Liver (tissue), 8 donors: ENCODE measurements at regions not wholly inside any gene's neighbourhood (a gene's known extent, or its start where the extent isn't known, plus 50 kb on each side); places are given as distances from the start of the nearest gene placed in this dataset.

Source experiments
- DNase-seq: peaks from one replicate; pipeline ENCODE4 v3.0.0-alpha.2; 2017; ENCODE audit warnings: low spot score
- H3K27ac ChIP-seq, 2 donors: one replicate each; pipeline ENCODE4 v1.7.0; 2013; ENCODE audit warnings: inconsistent platforms in 2 of 2, low read length in 2 of 2, control low read depth in 1 of 2, low read depth in 1 of 2, mild to moderate bottlenecking in 1 of 2
- H3K27me3 ChIP-seq, 4 donors: one replicate each; pipeline versions ENCODE4 v1.6.1 to v1.7.0; 2013; ENCODE audit warnings: low read length in 3 of 4, inconsistent platforms in 1 of 4, mild to moderate bottlenecking in 1 of 4, moderate library complexity in 1 of 4; ENCODE audit not compliant: control insufficient read depth in 4 of 4, insufficient read depth in 4 of 4
- H3K36me3 ChIP-seq, 4 donors: one replicate each; pipeline versions ENCODE4 v1.6.1 to v1.7.0; 2013; ENCODE audit warnings: low read length in 3 of 4, mild to moderate bottlenecking in 3 of 4, low read depth in 1 of 4, moderate library complexity in 1 of 4; ENCODE audit not compliant: control insufficient read depth in 4 of 4, insufficient read depth in 3 of 4
- H3K4me1 ChIP-seq, 4 donors: one replicate each; pipeline versions ENCODE4 v1.6.1 to v1.7.0; 2013; ENCODE audit warnings: low read length in 3 of 4, mild to moderate bottlenecking in 3 of 4, moderate library complexity in 1 of 4; ENCODE audit not compliant: control insufficient read depth in 4 of 4, insufficient read depth in 4 of 4
- H3K4me3 ChIP-seq, 3 donors: one replicate each; pipeline versions ENCODE4 v1.6.1 to v1.7.0; 2013; ENCODE audit warnings: low read length in 3 of 3, control low read depth in 1 of 3, low read depth in 1 of 3, mild to moderate bottlenecking in 1 of 3
- H3K9ac ChIP-seq, 2 donors: one replicate each; pipeline ENCODE4 v1.7.0; 2013; ENCODE audit warnings: low read length in 2 of 2, mild to moderate bottlenecking in 2 of 2, moderate library complexity in 2 of 2, control low read depth in 1 of 2, low read depth in 1 of 2
- H3K9me3 ChIP-seq, 4 donors: one replicate each; pipeline versions ENCODE4 v1.6.1 to v1.7.0; 2013; ENCODE audit warnings: low read length in 3 of 4; ENCODE audit not compliant: control insufficient read depth in 4 of 4
- CTCF ChIP-seq: fragments of 150-350 bp; IDR thresholded peaks from 2 replicates; pipeline ENCODE4 v1.5.1; 2017; ENCODE audit warnings: improper control_type of control experiment, low read depth, low read length; ENCODE audit not compliant: missing input control
- EGR1 ChIP-seq, 2 donors: IDR thresholded peaks; 2 replicates each; pipeline ENCODE4 v1.6.1; 2016 to 2018; ENCODE audit warnings: antibody characterized with exemption in 2 of 2, low read depth in 2 of 2
- FOXA1 ChIP-seq: IDR thresholded peaks from 2 replicates; pipeline ENCODE4 v1.6.1; 2016; ENCODE audit warnings: antibody characterized with exemption
- FOXA2 ChIP-seq: IDR thresholded peaks from 2 replicates; pipeline ENCODE4 v1.6.1; 2016; ENCODE audit warnings: antibody characterized with exemption
- GABPA ChIP-seq, 2 donors: IDR thresholded peaks in 1 of 2; conservative IDR thresholded peaks in 1 of 2; 2 replicates each; pipeline ENCODE4 v1.6.1; 2016; ENCODE audit warnings: antibody characterized with exemption in 2 of 2, mild to moderate bottlenecking in 1 of 2, moderate library complexity in 1 of 2
- HNF4A ChIP-seq, 2 donors: conservative IDR thresholded peaks; 2 replicates each; pipeline ENCODE4 v1.6.1; 2016; ENCODE audit warnings: antibody characterized with exemption in 2 of 2, mild to moderate bottlenecking in 2 of 2
- HNF4G ChIP-seq: IDR thresholded peaks from 2 replicates; pipeline ENCODE4 v1.6.1; 2016; ENCODE audit warnings: antibody characterized with exemption
- NR2F2 ChIP-seq: IDR thresholded peaks from 2 replicates; pipeline ENCODE4 v1.6.1; 2016; ENCODE audit warnings: antibody characterized with exemption
- RAD21 ChIP-seq, 2 donors: IDR thresholded peaks; 2 replicates each; pipeline ENCODE4 v1.6.1; 2016; ENCODE audit warnings: antibody characterized with exemption in 2 of 2, mild to moderate bottlenecking in 2 of 2
- RXRA ChIP-seq, 2 donors: IDR thresholded peaks; 2 replicates each; pipeline ENCODE4 v1.6.1; 2017 to 2018; ENCODE audit warnings: antibody characterized with exemption in 2 of 2, mild to moderate bottlenecking in 1 of 2
- SP1 ChIP-seq: IDR thresholded peaks from 2 replicates; pipeline ENCODE4 v1.6.1; 2018; ENCODE audit warnings: antibody characterized with exemption, mild to moderate bottlenecking
- TAF1 ChIP-seq: conservative IDR thresholded peaks from 2 replicates; pipeline ENCODE4 v1.6.1; 2016; ENCODE audit warnings: antibody characterized with exemption, mild to moderate bottlenecking
- YY1 ChIP-seq: IDR thresholded peaks from 2 replicates; pipeline ENCODE4 v1.6.1; 2016; ENCODE audit warnings: antibody characterized with exemption, mild to moderate bottlenecking
- WGBS: extraction: QIAGEN DNeasy Blood & Tissue Kit; methylation state at CpG from one replicate; pipeline ENCODE4 v1.1.7; 2013; 5-methylcytosine and 5-hydroxymethylcytosine counted together
- TF ChIP-seq, protein P1 (sequence below): IDR thresholded peaks from 2 replicates; pipeline ENCODE4 v1.6.1; 2016; ENCODE audit warnings: antibody characterized with exemption
- TF ChIP-seq, protein P2 (sequence below): IDR thresholded peaks from 2 replicates; pipeline ENCODE4 v1.6.1; 2016; ENCODE audit warnings: antibody characterized with exemption, mild to moderate bottlenecking
- TF ChIP-seq, protein P3 (sequence below): IDR thresholded peaks from 2 replicates; pipeline ENCODE4 v1.6.1; 2016; ENCODE audit warnings: antibody characterized with exemption
- donor health status: healthy.
- donor health status: healthy.
- donor health status: healthy.
- donor health status: healthy.
- donor health status: healthy.

DNA sequence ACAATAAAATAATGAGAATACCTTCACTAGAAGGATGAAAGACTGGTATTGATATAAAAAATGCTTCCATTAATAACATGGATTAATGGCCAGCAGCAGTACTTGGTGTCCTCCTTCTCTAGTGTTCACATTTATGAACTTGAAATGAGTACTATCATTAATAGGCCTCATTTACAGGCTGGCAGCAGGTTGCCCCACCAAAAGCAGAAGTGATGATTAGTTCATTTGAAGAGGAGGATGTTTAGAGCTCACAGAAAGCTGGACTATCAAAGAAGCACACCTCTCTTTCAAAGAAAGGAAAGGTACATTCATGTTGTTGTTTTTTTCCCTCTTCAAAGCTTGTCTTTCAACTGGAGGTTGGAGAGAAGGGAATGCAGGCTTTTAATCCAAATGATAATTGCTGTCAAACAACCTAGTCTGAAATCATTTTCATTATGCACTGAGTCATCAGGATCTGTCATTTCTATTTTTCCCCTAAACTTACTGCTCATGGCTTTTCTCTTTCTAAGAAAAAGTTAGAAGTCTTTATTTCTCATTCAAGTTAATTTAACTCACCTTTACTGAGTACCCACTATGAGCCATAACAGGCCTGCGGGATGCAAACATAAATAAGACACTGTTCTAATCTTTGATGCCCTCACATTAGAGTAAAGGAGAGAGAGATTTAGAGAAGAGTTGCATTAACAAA, 157.9 kb upstream of the GRIP1 start:
- Histone ChIP-seq H3K27ac (no peak overlapping the region), H3K4me3 (no peak overlapping the region), H3K9ac (no peak overlapping the region), H3K4me1 (no peaks in the 10 kb centered on the region), H3K9me3 (no peaks in the 10 kb centered on the region), H3K36me3 (no peaks in the 10 kb centered on the region), H3K27me3 (no peaks in the 10 kb centered on the region)
- WGBS: 52% methylated on average over 1 of the region's 1 CpG
- TF ChIP-seq RXRA (IDR thresholded peaks at IDR 0.05): no peak
- TF ChIP-seq TAF1: no peak
- no peak for TF ChIP-seq FOXA2
- TF ChIP-seq GABPA (IDR thresholded peaks at IDR 0.05 in 1 of 2, conservative IDR thresholded peaks at IDR 0.05 in 1 of 2): no peak
- TF ChIP-seq, protein P1, sequence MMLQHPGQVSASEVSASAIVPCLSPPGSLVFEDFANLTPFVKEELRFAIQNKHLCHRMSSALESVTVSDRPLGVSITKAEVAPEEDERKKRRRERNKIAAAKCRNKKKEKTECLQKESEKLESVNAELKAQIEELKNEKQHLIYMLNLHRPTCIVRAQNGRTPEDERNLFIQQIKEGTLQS: no peak
- TF ChIP-seq HNF4G: no peak
- TF ChIP-seq, protein P2, sequence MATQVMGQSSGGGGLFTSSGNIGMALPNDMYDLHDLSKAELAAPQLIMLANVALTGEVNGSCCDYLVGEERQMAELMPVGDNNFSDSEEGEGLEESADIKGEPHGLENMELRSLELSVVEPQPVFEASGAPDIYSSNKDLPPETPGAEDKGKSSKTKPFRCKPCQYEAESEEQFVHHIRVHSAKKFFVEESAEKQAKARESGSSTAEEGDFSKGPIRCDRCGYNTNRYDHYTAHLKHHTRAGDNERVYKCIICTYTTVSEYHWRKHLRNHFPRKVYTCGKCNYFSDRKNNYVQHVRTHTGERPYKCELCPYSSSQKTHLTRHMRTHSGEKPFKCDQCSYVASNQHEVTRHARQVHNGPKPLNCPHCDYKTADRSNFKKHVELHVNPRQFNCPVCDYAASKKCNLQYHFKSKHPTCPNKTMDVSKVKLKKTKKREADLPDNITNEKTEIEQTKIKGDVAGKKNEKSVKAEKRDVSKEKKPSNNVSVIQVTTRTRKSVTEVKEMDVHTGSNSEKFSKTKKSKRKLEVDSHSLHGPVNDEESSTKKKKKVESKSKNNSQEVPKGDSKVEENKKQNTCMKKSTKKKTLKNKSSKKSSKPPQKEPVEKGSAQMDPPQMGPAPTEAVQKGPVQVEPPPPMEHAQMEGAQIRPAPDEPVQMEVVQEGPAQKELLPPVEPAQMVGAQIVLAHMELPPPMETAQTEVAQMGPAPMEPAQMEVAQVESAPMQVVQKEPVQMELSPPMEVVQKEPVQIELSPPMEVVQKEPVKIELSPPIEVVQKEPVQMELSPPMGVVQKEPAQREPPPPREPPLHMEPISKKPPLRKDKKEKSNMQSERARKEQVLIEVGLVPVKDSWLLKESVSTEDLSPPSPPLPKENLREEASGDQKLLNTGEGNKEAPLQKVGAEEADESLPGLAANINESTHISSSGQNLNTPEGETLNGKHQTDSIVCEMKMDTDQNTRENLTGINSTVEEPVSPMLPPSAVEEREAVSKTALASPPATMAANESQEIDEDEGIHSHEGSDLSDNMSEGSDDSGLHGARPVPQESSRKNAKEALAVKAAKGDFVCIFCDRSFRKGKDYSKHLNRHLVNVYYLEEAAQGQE: no peak
- TF ChIP-seq EGR1 (IDR thresholded peaks at IDR 0.05; ENCODE audit: low read depth in 2 of 2): no peak
- no peak for TF ChIP-seq YY1
- no peak for TF ChIP-seq CTCF
- no peak for TF ChIP-seq FOXA1
- no peak for DNase-seq

- Histone ChIP-seq H3K27me3 (no peaks in the 10 kb centered on the region), H3K4me3 (no peak overlapping the region), H3K36me3 (no peaks in the 10 kb centered on the region), H3K9ac (no peak overlapping the region), H3K4me1 (no peaks in the 10 kb centered on the region), H3K27ac (no peak overlapping the region), H3K9me3 (no peaks in the 10 kb centered on the region)
- no peak for DNase-seq
- WGBS: 74% methylated on average over 1 of the region's 1 CpG
- TF ChIP-seq TAF1: no peak
- TF ChIP-seq, protein P1: no peak
- no peak for TF ChIP-seq GABPA (IDR thresholded peaks at IDR 0.05 in 1 of 2, conservative IDR thresholded peaks at IDR 0.05 in 1 of 2)
- no peak for TF ChIP-seq NR2F2
- TF ChIP-seq FOXA1: no peak
- no peak for TF ChIP-seq SP1
- no peak for TF ChIP-seq YY1
- no peak for TF ChIP-seq HNF4A (conservative IDR thresholded peaks at IDR 0.05)
- TF ChIP-seq, protein P2: no peak
- TF ChIP-seq EGR1 (IDR thresholded peaks at IDR 0.05; ENCODE audit: low read depth in 2 of 2): no peak
- TF ChIP-seq HNF4G: no peak
- TF ChIP-seq, protein P3, sequence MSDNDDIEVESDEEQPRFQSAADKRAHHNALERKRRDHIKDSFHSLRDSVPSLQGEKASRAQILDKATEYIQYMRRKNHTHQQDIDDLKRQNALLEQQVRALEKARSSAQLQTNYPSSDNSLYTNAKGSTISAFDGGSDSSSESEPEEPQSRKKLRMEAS: no peak
- no peak for TF ChIP-seq CTCF
- no peak for TF ChIP-seq FOXA2
- no peak for TF ChIP-seq RAD21 (IDR thresholded peaks at IDR 0.05)
- TF ChIP-seq RXRA (IDR thresholded peaks at IDR 0.05): no peak
Observed at GRCh38 chr12:66837311-66837627, 158.4 kb upstream of the GRIP1 start.
